H1 (cell line): ENCODE measurements at regions not wholly inside any gene's neighbourhood (a gene's known extent, or its start where the extent isn't known, plus 50 kb on each side); places are given as distances from the start of the nearest gene placed in this dataset.

ENCODE experiments used
- CREB1 ChIP-seq: IDR thresholded peaks from 2 replicates; pipeline ENCODE4 v1.6.1; 2012; ENCODE audit warnings: inconsistent platforms
- EZH2 ChIP-seq: fragments of 200-600 bp; sonication (generic); IDR thresholded peaks from 2 replicates; pipeline ENCODE4 v1.7.1; 2012; ENCODE audit warnings: low read depth, mild to moderate bottlenecking, moderate library complexity, low read length, inconsistent platforms; ENCODE audit not compliant: severe bottlenecking
- GTF2F1 ChIP-seq: IDR thresholded peaks from 2 replicates; pipeline ENCODE4 v1.6.1; 2012; ENCODE audit warnings: low read depth, low read length, improper control_type of control experiment, borderline replicate concordance
- POLR2A ChIP-seq, 2 experiments: IDR thresholded peaks; 1 replicate in 1 of 2; 2 replicates in 1 of 2; pipeline ENCODE4 v1.6.1; 2011; ENCODE audit warnings: low read depth in 2 of 2, low read length in 2 of 2, mild to moderate bottlenecking in 2 of 2; ENCODE audit errors: control extremely low read depth in 1 of 2
- RAD21 ChIP-seq, 2 experiments: IDR thresholded peaks in 1 of 2; conservative IDR thresholded peaks in 1 of 2; 2 replicates each; pipeline ENCODE4 v1.6.1; 2011; ENCODE audit warnings: low read depth in 2 of 2, low read length in 2 of 2, improper control_type of control experiment in 1 of 2, inconsistent platforms in 1 of 2, mild to moderate bottlenecking in 1 of 2, moderate library complexity in 1 of 2
- SIN3A ChIP-seq, 2 experiments: IDR thresholded peaks in 1 of 2; conservative IDR thresholded peaks in 1 of 2; 2 replicates each; pipeline ENCODE4 v1.6.1; 2011 to 2012; ENCODE audit warnings: low read length in 2 of 2, improper control_type of control experiment in 1 of 2, low read depth in 1 of 2, mild to moderate bottlenecking in 1 of 2
- TAF1 ChIP-seq: IDR thresholded peaks from 2 replicates; pipeline ENCODE4 v1.6.1; 2011; ENCODE audit warnings: mild to moderate bottlenecking, low read depth, low read length
- ZNF274 ChIP-seq: IDR thresholded peaks from 2 replicates; pipeline ENCODE4 v1.7.0; 2012; ENCODE audit warnings: low read length, borderline replicate concordance; ENCODE audit errors: extremely low read depth
- TF ChIP-seq, protein P1 (sequence below), 3 experiments: IDR thresholded peaks; 1 replicate in 2 of 3; 2 replicates in 1 of 3; pipeline versions ENCODE4 v1.5.1 to v1.6.1; 2011; ENCODE audit warnings: low read length in 3 of 3, mild to moderate bottlenecking in 3 of 3, inconsistent platforms in 2 of 3, low read depth in 1 of 3, moderate library complexity in 1 of 3; ENCODE audit not compliant: insufficient read depth in 1 of 3; ENCODE audit errors: control extremely low read depth in 1 of 3

DNA sequence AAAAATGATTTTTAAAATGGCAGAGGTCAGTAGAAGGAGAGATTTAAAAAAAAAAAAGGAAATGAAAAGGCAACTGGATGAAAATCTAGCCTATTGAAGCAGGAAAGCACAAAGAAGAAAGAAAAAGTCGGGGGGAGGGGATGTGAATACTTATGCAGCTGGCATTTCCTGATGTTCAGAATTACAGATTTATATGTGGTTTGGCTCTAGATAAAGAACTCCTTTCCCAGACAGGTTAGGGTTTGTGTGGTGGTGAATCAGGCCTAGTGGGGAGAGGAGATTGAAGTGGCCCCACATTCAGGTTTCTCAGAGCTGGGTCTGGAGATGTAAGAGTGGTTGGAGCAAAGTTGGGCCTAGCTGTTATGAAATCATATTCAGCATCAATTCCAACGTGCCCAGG lies 394.4 kb downstream of the FIGN start:
- TF ChIP-seq ZNF274 (no peak), EZH2 (no peak), SIN3A (conservative IDR thresholded peaks at IDR 0.05 in 1 of 2, IDR thresholded peaks at IDR 0.05 in 1 of 2; ENCODE audit: low read depth in 1 of 2, low read length in 2 of 2) (no peak), CREB1 (no peak), TAF1 (no peak), GTF2F1 (no peak), POLR2A (IDR thresholded peaks at IDR 0.05; ENCODE audit: control extremely low read depth in 1 of 2, low read depth in 2 of 2, low read length in 2 of 2) (no peak), RAD21 (IDR thresholded peaks at IDR 0.05 in 1 of 2, conservative IDR thresholded peaks at IDR 0.05 in 1 of 2; ENCODE audit: low read depth in 2 of 2, low read length in 2 of 2) (no peak)
- TF ChIP-seq, protein P1, sequence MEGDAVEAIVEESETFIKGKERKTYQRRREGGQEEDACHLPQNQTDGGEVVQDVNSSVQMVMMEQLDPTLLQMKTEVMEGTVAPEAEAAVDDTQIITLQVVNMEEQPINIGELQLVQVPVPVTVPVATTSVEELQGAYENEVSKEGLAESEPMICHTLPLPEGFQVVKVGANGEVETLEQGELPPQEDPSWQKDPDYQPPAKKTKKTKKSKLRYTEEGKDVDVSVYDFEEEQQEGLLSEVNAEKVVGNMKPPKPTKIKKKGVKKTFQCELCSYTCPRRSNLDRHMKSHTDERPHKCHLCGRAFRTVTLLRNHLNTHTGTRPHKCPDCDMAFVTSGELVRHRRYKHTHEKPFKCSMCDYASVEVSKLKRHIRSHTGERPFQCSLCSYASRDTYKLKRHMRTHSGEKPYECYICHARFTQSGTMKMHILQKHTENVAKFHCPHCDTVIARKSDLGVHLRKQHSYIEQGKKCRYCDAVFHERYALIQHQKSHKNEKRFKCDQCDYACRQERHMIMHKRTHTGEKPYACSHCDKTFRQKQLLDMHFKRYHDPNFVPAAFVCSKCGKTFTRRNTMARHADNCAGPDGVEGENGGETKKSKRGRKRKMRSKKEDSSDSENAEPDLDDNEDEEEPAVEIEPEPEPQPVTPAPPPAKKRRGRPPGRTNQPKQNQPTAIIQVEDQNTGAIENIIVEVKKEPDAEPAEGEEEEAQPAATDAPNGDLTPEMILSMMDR (IDR thresholded peaks at IDR 0.05; ENCODE audit: control extremely low read depth in 1 of 3, insufficient read depth in 1 of 3, low read depth in 1 of 3, low read length in 3 of 3), result no peak
